A673 (cell line): ENCODE measurements at regions not wholly inside any gene's neighbourhood (a gene's known extent, or its start where the extent isn't known, plus 50 kb on each side); places are given as distances from the start of the nearest gene placed in this dataset.

Source experiments
- EZH2 ChIP-seq: fragments of 200-600 bp; sonication (generic); IDR thresholded peaks from 2 replicates; pipeline ENCODE4 v1.6.1; 2017; ENCODE audit warnings: borderline replicate concordance, low read depth, mild to moderate bottlenecking, mixed read lengths, antibody characterized with exemption, low read length; ENCODE audit not compliant: poor library complexity, severe bottlenecking
- TF ChIP-seq, protein P1 (sequence below): fragments of 300-800, 200-600 bp; sonication (generic); conservative IDR thresholded peaks from 2 replicates; pipeline ENCODE4 v1.5.1; 2017; ENCODE audit warnings: low read depth, mild to moderate bottlenecking, antibody characterized with exemption, low read length, moderate library complexity, mixed read lengths

- TF ChIP-seq, protein P1, sequence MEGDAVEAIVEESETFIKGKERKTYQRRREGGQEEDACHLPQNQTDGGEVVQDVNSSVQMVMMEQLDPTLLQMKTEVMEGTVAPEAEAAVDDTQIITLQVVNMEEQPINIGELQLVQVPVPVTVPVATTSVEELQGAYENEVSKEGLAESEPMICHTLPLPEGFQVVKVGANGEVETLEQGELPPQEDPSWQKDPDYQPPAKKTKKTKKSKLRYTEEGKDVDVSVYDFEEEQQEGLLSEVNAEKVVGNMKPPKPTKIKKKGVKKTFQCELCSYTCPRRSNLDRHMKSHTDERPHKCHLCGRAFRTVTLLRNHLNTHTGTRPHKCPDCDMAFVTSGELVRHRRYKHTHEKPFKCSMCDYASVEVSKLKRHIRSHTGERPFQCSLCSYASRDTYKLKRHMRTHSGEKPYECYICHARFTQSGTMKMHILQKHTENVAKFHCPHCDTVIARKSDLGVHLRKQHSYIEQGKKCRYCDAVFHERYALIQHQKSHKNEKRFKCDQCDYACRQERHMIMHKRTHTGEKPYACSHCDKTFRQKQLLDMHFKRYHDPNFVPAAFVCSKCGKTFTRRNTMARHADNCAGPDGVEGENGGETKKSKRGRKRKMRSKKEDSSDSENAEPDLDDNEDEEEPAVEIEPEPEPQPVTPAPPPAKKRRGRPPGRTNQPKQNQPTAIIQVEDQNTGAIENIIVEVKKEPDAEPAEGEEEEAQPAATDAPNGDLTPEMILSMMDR: no peak
- no peak for TF ChIP-seq EZH2
Measured at GRCh38 chr4:52370576-52370975, 288.5 kb downstream of the USP46 start.
